Aorta (tissue), 5 donors: ENCODE measurements at regions not wholly inside any gene's neighbourhood (a gene's known extent, or its start where the extent isn't known, plus 50 kb on each side); places are given as distances from the start of the nearest gene placed in this dataset.

Source experiments
- ATAC-seq: fragments of 200-7000 bp; cut with Tn5 transposase; one replicate; pipeline ENCODE4 v1.9.1; 2022; ENCODE audit warnings: moderate library complexity; ENCODE audit not compliant: low FRiP score
- DNase-seq, 2 donors: peaks; one replicate each; pipeline ENCODE4 v3.0.0-alpha.2; 2020
- H3K27ac ChIP-seq, 2 donors: one replicate each; pipeline ENCODE4 v1.5.1; 2013; ENCODE audit warnings: low read length in 2 of 2, mild to moderate bottlenecking in 2 of 2, moderate library complexity in 2 of 2, control low read depth in 1 of 2, inconsistent platforms in 1 of 2, low read depth in 1 of 2
- H3K27me3 ChIP-seq, 2 donors: one replicate each; pipeline ENCODE4 v1.6.1; 2013; ENCODE audit warnings: control low read depth in 1 of 2, low read length in 1 of 2, mild to moderate bottlenecking in 1 of 2, moderate library complexity in 1 of 2; ENCODE audit not compliant: insufficient read depth in 2 of 2, control insufficient read depth in 1 of 2
- H3K36me3 ChIP-seq, 2 donors: one replicate each; pipeline ENCODE4 v1.6.1; 2013; ENCODE audit warnings: control low read depth in 1 of 2, low read length in 1 of 2, mild to moderate bottlenecking in 1 of 2; ENCODE audit not compliant: insufficient read depth in 2 of 2, control insufficient read depth in 1 of 2
- H3K4me1 ChIP-seq, 2 donors: one replicate each; pipeline ENCODE4 v1.6.1; 2013; ENCODE audit warnings: low read length in 2 of 2, control low read depth in 1 of 2, mild to moderate bottlenecking in 1 of 2, moderate library complexity in 1 of 2; ENCODE audit not compliant: insufficient read depth in 2 of 2, control insufficient read depth in 1 of 2
- H3K4me3 ChIP-seq, 2 donors: one replicate each; pipeline ENCODE4 v1.5.1; 2013; ENCODE audit warnings: low read length in 2 of 2, control low read depth in 1 of 2, mild to moderate bottlenecking in 1 of 2
- H3K9me3 ChIP-seq: one replicate; pipeline ENCODE4 v1.6.1; 2013; ENCODE audit warnings: mild to moderate bottlenecking, low read length; ENCODE audit not compliant: control insufficient read depth
- WGBS, 2 donors: extraction: QIAGEN DNeasy Blood & Tissue Kit; methylation state at CpG; one replicate each; pipeline ENCODE4 v1.1.7; 2013; 5-methylcytosine and 5-hydroxymethylcytosine counted together
- intact Hi-C, 2 donors: fragments of 100-400 bp; cut with DNase I; formaldehyde crosslinking; loops; one replicate each; pipeline versions ENCODE4 v1.14.2 to v1.15.0; 2022
- donor health status: healthy with polysubstance abuse.
- donor health status: Bipolar disorder and iron deficiency.
- donor health status: DM: no; HTN: no; CAD: no.
- donor health status: DM: no; HTN: no; CAD: no.
- donor health status: DM: yes; HTN: yes; CAD: no.

GRCh38 chr2:7830616-7831015 is 851.2 kb upstream of the ID2 start:
- no peak for DNase-seq
- no peaks in the 10 kb centered on the region for H3K27me3 ChIP-seq
- H3K36me3 ChIP-seq = no peaks in the 10 kb centered on the region
- no peaks in the 10 kb centered on the region for H3K4me1 ChIP-seq
- no peak overlapping the region for H3K4me3 ChIP-seq
- intact Hi-C loops = no loop called here
- 79 to 81% methylated on average over 2 of the region's 2 CpGs for WGBS, 2 donors
- no peak for ATAC-seq
- no peak overlapping the region for H3K27ac ChIP-seq
- H3K9me3 ChIP-seq = no peaks in the 10 kb centered on the region

- ATAC-seq (no peak), DNase-seq (no peak)
- Histone ChIP-seq H3K27me3 (peaks cover 0 to 1% of the 10 kb centered on the region in 2 donors), H3K4me1 (no peaks in the 10 kb centered on the region), H3K36me3 (no peaks in the 10 kb centered on the region), H3K27ac (no peak overlapping the region), H3K4me3 (no peak overlapping the region), H3K9me3 (no peaks in the 10 kb centered on the region)
- WGBS, 2 donors = 80 to 92% methylated on average over 3 of the region's 3 CpGs
- intact Hi-C loops = no loop called here
Observed at GRCh38 chr2:7835151-7835550, 846.7 kb upstream of the ID2 start.

- Histone ChIP-seq H3K4me3 (no peak overlapping the region), H3K27ac (no peak overlapping the region), H3K27me3 (peaks cover 0 to 1% of the 10 kb centered on the region in 2 donors), H3K36me3 (no peaks in the 10 kb centered on the region), H3K9me3 (no peaks in the 10 kb centered on the region), H3K4me1 (no peaks in the 10 kb centered on the region)
- intact Hi-C loops = no loop called here
- DNase-seq (no peak), ATAC-seq (no peak)
- 81 to 82% methylated on average over 12 of the region's 12 CpGs for whole genome bisulfite sequencing, 2 donors
Observed at GRCh38 chr2:7835693-7836680, 845.9 kb upstream of the ID2 start.

- no peaks in the 10 kb centered on the region for H3K4me1 ChIP-seq
- peaks cover 0 to 1% of the 10 kb centered on the region in 2 donors for H3K27me3 ChIP-seq
- ATAC-seq = no peak
- no peak overlapping the region for H3K27ac ChIP-seq
- 85 to 88% methylated on average over 2 of the region's 2 CpGs for WGBS, 2 donors
- DNase-seq = no peak
- H3K36me3 ChIP-seq = no peaks in the 10 kb centered on the region
- no peaks in the 10 kb centered on the region for H3K9me3 ChIP-seq
- intact Hi-C loops = no loop called here
- H3K4me3 ChIP-seq = no peak overlapping the region
Observed at GRCh38 chr2:7837237-7837760, 844.6 kb upstream of the ID2 start.

- no peaks in the 10 kb centered on the region for H3K4me1 ChIP-seq
- H3K36me3 ChIP-seq = no peaks in the 10 kb centered on the region
- WGBS, 2 donors = 75 to 83% methylated on average over 4 of the region's 4 CpGs
- H3K9me3 ChIP-seq = no peaks in the 10 kb centered on the region
- ATAC-seq = no peak
- no peak overlapping the region for H3K4me3 ChIP-seq
- H3K27me3 ChIP-seq = peaks cover 0 to 1% of the 10 kb centered on the region in 2 donors
- intact Hi-C loops = no loop called here
- no peak overlapping the region for H3K27ac ChIP-seq
- no peak for DNase-seq
Observed at GRCh38 chr2:7838669-7839068, 843.2 kb upstream of the ID2 start.

GRCh38 chr2:7840651-7841380 is 841.0 kb upstream of the ID2 start:
- no peaks in the 10 kb centered on the region for H3K9me3 ChIP-seq
- DNase-seq = no peak
- H3K27me3 ChIP-seq = peaks cover 0 to 1% of the 10 kb centered on the region in 2 donors
- H3K4me1 ChIP-seq = no peaks in the 10 kb centered on the region
- ATAC-seq = no peak
- H3K27ac ChIP-seq = no peak overlapping the region
- intact Hi-C loops = no loop called here
- WGBS, 2 donors = 95 to 96% methylated on average over 16 of the region's 16 CpGs
- H3K4me3 ChIP-seq = no peak overlapping the region
- no peaks in the 10 kb centered on the region for H3K36me3 ChIP-seq

GRCh38 chr2:7841751-7842150 is 840.1 kb upstream of the ID2 start:
- Histone ChIP-seq H3K36me3 (no peaks in the 10 kb centered on the region), H3K27ac (no peak overlapping the region), H3K4me3 (no peak overlapping the region), H3K9me3 (no peaks in the 10 kb centered on the region), H3K27me3 (peaks cover 0 to 1% of the 10 kb centered on the region in 2 donors), H3K4me1 (no peaks in the 10 kb centered on the region)
- whole genome bisulfite sequencing, 2 donors = 84 to 93% methylated on average over 2 of the region's 2 CpGs
- intact Hi-C loops = no loop called here
- ATAC-seq (no peak), DNase-seq (no peak)

GRCh38 chr2:7844414-7844965 is 837.4 kb upstream of the ID2 start:
- Histone ChIP-seq H3K4me3 (no peak overlapping the region), H3K27me3 (no peaks in the 10 kb centered on the region), H3K4me1 (no peaks in the 10 kb centered on the region), H3K9me3 (no peaks in the 10 kb centered on the region), H3K27ac (no peak overlapping the region), H3K36me3 (no peaks in the 10 kb centered on the region)
- WGBS, 2 donors = 53 to 62% methylated on average over 9 of the region's 9 CpGs
- intact Hi-C loops = no loop called here
- ATAC-seq (no peak), DNase-seq (no peak)
